ENCODE measurements at regions not wholly inside any gene's neighbourhood (a gene's known extent, or its start where the extent isn't known, plus 50 kb on each side); places are given as distances from the start of the nearest gene placed in this dataset.

GRCh38 chr22:27435844-27436576 lies 365.5 kb downstream of the MN1 start:
- no peak for DNase-seq

GRCh38 chr22:27436591-27436990 lies 365.0 kb downstream of the MN1 start:
- no peak for DNase-seq

- DNase-seq = no peak
Measured at GRCh38 chr22:27437570-27437969, 364.0 kb downstream of the MN1 start.

- DNase-seq = no peak
Measured at GRCh38 chr22:27438271-27438980, 363.1 kb downstream of the MN1 start.

- DNase-seq = no peak
Measured at GRCh38 chr22:27439131-27439530, 362.4 kb downstream of the MN1 start.

- DNase-seq = no peak
Measured at GRCh38 chr22:27440304-27440865, 361.2 kb downstream of the MN1 start.

- DNase-seq = no peak
Measured at GRCh38 chr22:27441706-27442475, 359.7 kb downstream of the MN1 start.

GRCh38 chr22:27443306-27443705 lies 358.2 kb downstream of the MN1 start:
- no peak for DNase-seq

GRCh38 chr22:27445881-27446280 lies 355.7 kb downstream of the MN1 start:
- DNase-seq = no peak

GRCh38 chr22:27447289-27447688 lies 354.3 kb downstream of the MN1 start:
- DNase-seq = no peak

- DNase-seq = no peak
Measured at GRCh38 chr22:27450448-27450847, 351.1 kb downstream of the MN1 start.

GRCh38 chr22:27452245-27452644 lies 349.3 kb downstream of the MN1 start:
- DNase-seq = no peak

- no peak for DNase-seq
Measured at GRCh38 chr22:27452922-27453321, 348.6 kb downstream of the MN1 start.

- DNase-seq = no peak
Measured at GRCh38 chr22:27453725-27454124, 347.8 kb downstream of the MN1 start.

- no peak for DNase-seq
Measured at GRCh38 chr22:27454807-27455450, 346.6 kb downstream of the MN1 start.

- DNase-seq = no peak
Measured at GRCh38 chr22:27455526-27455925, 346.0 kb downstream of the MN1 start.

GRCh38 chr22:27456696-27457503 lies 344.7 kb downstream of the MN1 start:
- no peak for DNase-seq

GRCh38 chr22:27459999-27460398 lies 341.6 kb downstream of the MN1 start:
- no peak for DNase-seq

- no peak for DNase-seq
Measured at GRCh38 chr22:27460591-27461347, 340.8 kb downstream of the MN1 start.

- DNase-seq = no peak
Measured at GRCh38 chr22:27461470-27461869, 340.1 kb downstream of the MN1 start.

- DNase-seq = no peak
Measured at GRCh38 chr22:27462190-27462589, 339.4 kb downstream of the MN1 start.
